ENCODE measurements at regions not wholly inside any gene's neighbourhood (a gene's known extent, or its start where the extent isn't known, plus 50 kb on each side); places are given as distances from the start of the nearest gene placed in this dataset.
A peak's percentile ranks its signal among the peaks of the same experiment; 100 is the strongest.

GRCh38 chr2:123644053-123644452 lies 381.0 kb upstream of the CNTNAP5 start:
- Histone ChIP-seq H3K9me3 (ENCODE audit: control insufficient read depth, low read length) (peaks cover 14% of the 10 kb centered on the region), H2AFZ (ENCODE audit: low read depth, low read length) (no peak overlapping the region), H2BK15ac (ENCODE audit: low read depth, poor library complexity, severe bottlenecking) (no peak overlapping the region), H2BK5ac (ENCODE audit: low read depth, low read length, poor library complexity, severe bottlenecking) (no peak overlapping the region), H3K36me3 (ENCODE audit: control insufficient read depth in 1 of 2, insufficient read depth in 2 of 2, low read depth in 1 of 2, low read length in 2 of 2) (no peaks in the 10 kb centered on the region), H4K8ac (ENCODE audit: low read length) (no peak overlapping the region), H2BK120ac (ENCODE audit: low read depth, low read length) (no peak overlapping the region), H3K4me3 (ENCODE audit: insufficient read depth in 1 of 2, low read depth in 1 of 2, low read length in 2 of 2) (no peak overlapping the region), H3K4ac (ENCODE audit: low read depth in 1 of 2, low read length in 2 of 2) (no peak overlapping the region), H3K79me1 (replicated peaks; ENCODE audit: low read length, poor library complexity, severe bottlenecking) (no peaks in the 10 kb centered on the region), H3K23ac (ENCODE audit: low read length in 2 of 2) (no peak overlapping the region), H2BK12ac (ENCODE audit: low read length in 2 of 2) (no peak overlapping the region), H3K27me3 (ENCODE audit: control insufficient read depth in 1 of 2, insufficient read depth in 1 of 2, low read length in 2 of 2) (no peaks in the 10 kb centered on the region), H2AK5ac (ENCODE audit: low read length, severe bottlenecking) (no peak overlapping the region), H3K4me2 (ENCODE audit: low read length, poor library complexity, severe bottlenecking) (no peak overlapping the region), H3K27ac (ENCODE audit: low read length, poor library complexity, severe bottlenecking) (no peak overlapping the region), H3K4me1 (ENCODE audit: control insufficient read depth, insufficient read depth, low read depth, low read length) (no peaks in the 10 kb centered on the region), H3K18ac (ENCODE audit: low read depth in 1 of 2, low read length in 2 of 2) (no peak overlapping the region), H3K14ac (ENCODE audit: low read length in 2 of 2) (no peak overlapping the region), H4K91ac (ENCODE audit: low read length) (no peak overlapping the region), H3K9ac (ENCODE audit: low read length) (no peak overlapping the region)
- peak; percentile 15 for DNase-seq

GRCh38 chr2:123648016-123648415 lies 377.1 kb upstream of the CNTNAP5 start:
- Histone ChIP-seq H3K27ac (ENCODE audit: low read length, poor library complexity, severe bottlenecking) (no peak overlapping the region), H3K79me1 (replicated peaks; ENCODE audit: low read length, poor library complexity, severe bottlenecking) (no peaks in the 10 kb centered on the region), H2AFZ (ENCODE audit: low read depth, low read length) (no peak overlapping the region), H3K14ac (ENCODE audit: low read length in 2 of 2) (no peak overlapping the region), H4K91ac (ENCODE audit: low read length) (no peak overlapping the region), H2AK5ac (ENCODE audit: low read length, severe bottlenecking) (no peak overlapping the region), H3K4me2 (ENCODE audit: low read length, poor library complexity, severe bottlenecking) (no peak overlapping the region), H3K18ac (ENCODE audit: low read depth in 1 of 2, low read length in 2 of 2) (no peak overlapping the region), H3K4ac (ENCODE audit: low read depth in 1 of 2, low read length in 2 of 2) (no peak overlapping the region), H3K9ac (ENCODE audit: low read length) (no peak overlapping the region), H3K9me3 (ENCODE audit: control insufficient read depth, low read length) (peaks cover 6% of the 10 kb centered on the region), H3K4me3 (ENCODE audit: insufficient read depth in 1 of 2, low read depth in 1 of 2, low read length in 2 of 2) (no peak overlapping the region), H3K27me3 (ENCODE audit: control insufficient read depth in 1 of 2, insufficient read depth in 1 of 2, low read length in 2 of 2) (no peaks in the 10 kb centered on the region), H2BK12ac (ENCODE audit: low read length in 2 of 2) (no peak overlapping the region), H3K36me3 (ENCODE audit: control insufficient read depth in 1 of 2, insufficient read depth in 2 of 2, low read depth in 1 of 2, low read length in 2 of 2) (no peaks in the 10 kb centered on the region), H2BK15ac (ENCODE audit: low read depth, poor library complexity, severe bottlenecking) (no peak overlapping the region), H3K23ac (ENCODE audit: low read length in 2 of 2) (no peak overlapping the region), H2BK120ac (ENCODE audit: low read depth, low read length) (no peak overlapping the region), H2BK5ac (ENCODE audit: low read depth, low read length, poor library complexity, severe bottlenecking) (no peak overlapping the region), H3K4me1 (ENCODE audit: control insufficient read depth, insufficient read depth, low read depth, low read length) (no peaks in the 10 kb centered on the region), H4K8ac (ENCODE audit: low read length) (no peak overlapping the region)
- no peak for DNase-seq
- 98% methylated on average over 2 of the region's 3 CpGs for WGBS

- no peak overlapping the region for H2BK12ac ChIP-seq (ENCODE audit: low read length in 2 of 2)
- no peak overlapping the region for H2BK120ac ChIP-seq (ENCODE audit: low read depth, low read length)
- H3K4me3 ChIP-seq (ENCODE audit: insufficient read depth in 1 of 2, low read depth in 1 of 2, low read length in 2 of 2), result no peak overlapping the region
- H2BK15ac ChIP-seq (ENCODE audit: low read depth, poor library complexity, severe bottlenecking), result no peak overlapping the region
- H3K23ac ChIP-seq (ENCODE audit: low read length in 2 of 2), result no peak overlapping the region
- no peaks in the 10 kb centered on the region for H3K79me1 ChIP-seq (replicated peaks; ENCODE audit: low read length, poor library complexity, severe bottlenecking)
- peaks cover 6% of the 10 kb centered on the region for H3K9me3 ChIP-seq (ENCODE audit: control insufficient read depth, low read length)
- H3K27me3 ChIP-seq (ENCODE audit: control insufficient read depth in 1 of 2, insufficient read depth in 1 of 2, low read length in 2 of 2), result no peaks in the 10 kb centered on the region
- 77% methylated on average over 1 of the region's 2 CpGs for WGBS
- no peak overlapping the region for H2AFZ ChIP-seq (ENCODE audit: low read depth, low read length)
- no peak overlapping the region for H3K27ac ChIP-seq (ENCODE audit: low read length, poor library complexity, severe bottlenecking)
- no peak overlapping the region for H2BK5ac ChIP-seq (ENCODE audit: low read depth, low read length, poor library complexity, severe bottlenecking)
- H3K9ac ChIP-seq (ENCODE audit: low read length), result no peak overlapping the region
- H2AK5ac ChIP-seq (ENCODE audit: low read length, severe bottlenecking), result no peak overlapping the region
- no peak overlapping the region for H4K91ac ChIP-seq (ENCODE audit: low read length)
- no peak overlapping the region for H3K18ac ChIP-seq (ENCODE audit: low read depth in 1 of 2, low read length in 2 of 2)
- no peak overlapping the region for H4K8ac ChIP-seq (ENCODE audit: low read length)
- H3K4ac ChIP-seq (ENCODE audit: low read depth in 1 of 2, low read length in 2 of 2), result no peak overlapping the region
- DNase-seq, result no peak
- no peaks in the 10 kb centered on the region for H3K4me1 ChIP-seq (ENCODE audit: control insufficient read depth, insufficient read depth, low read depth, low read length)
- no peak overlapping the region for H3K4me2 ChIP-seq (ENCODE audit: low read length, poor library complexity, severe bottlenecking)
- no peaks in the 10 kb centered on the region for H3K36me3 ChIP-seq (ENCODE audit: control insufficient read depth in 1 of 2, insufficient read depth in 2 of 2, low read depth in 1 of 2, low read length in 2 of 2)
- H3K14ac ChIP-seq (ENCODE audit: low read length in 2 of 2), result no peak overlapping the region
Measured at GRCh38 chr2:123648956-123649355, 376.1 kb upstream of the CNTNAP5 start.

- peaks cover 6% of the 10 kb centered on the region for H3K9me3 ChIP-seq (ENCODE audit: control insufficient read depth, low read length)
- no peaks in the 10 kb centered on the region for H3K4me1 ChIP-seq (ENCODE audit: control insufficient read depth, insufficient read depth, low read depth, low read length)
- no peak overlapping the region for H3K4me2 ChIP-seq (ENCODE audit: low read length, poor library complexity, severe bottlenecking)
- no peak overlapping the region for H3K18ac ChIP-seq (ENCODE audit: low read depth in 1 of 2, low read length in 2 of 2)
- H2BK15ac ChIP-seq (ENCODE audit: low read depth, poor library complexity, severe bottlenecking), result no peak overlapping the region
- H2BK12ac ChIP-seq (ENCODE audit: low read length in 2 of 2), result no peak overlapping the region
- H3K27me3 ChIP-seq (ENCODE audit: control insufficient read depth in 1 of 2, insufficient read depth in 1 of 2, low read length in 2 of 2), result no peaks in the 10 kb centered on the region
- H3K79me1 ChIP-seq (replicated peaks; ENCODE audit: low read length, poor library complexity, severe bottlenecking), result no peaks in the 10 kb centered on the region
- H2AFZ ChIP-seq (ENCODE audit: low read depth, low read length), result no peak overlapping the region
- no peak overlapping the region for H3K14ac ChIP-seq (ENCODE audit: low read length in 2 of 2)
- DNase-seq, result no peak
- 77% methylated on average over 4 of the region's 5 CpGs for WGBS
- H3K36me3 ChIP-seq (ENCODE audit: control insufficient read depth in 1 of 2, insufficient read depth in 2 of 2, low read depth in 1 of 2, low read length in 2 of 2), result no peaks in the 10 kb centered on the region
- H3K9ac ChIP-seq (ENCODE audit: low read length), result no peak overlapping the region
- H3K4me3 ChIP-seq (ENCODE audit: insufficient read depth in 1 of 2, low read depth in 1 of 2, low read length in 2 of 2), result no peak overlapping the region
- no peak overlapping the region for H3K4ac ChIP-seq (ENCODE audit: low read depth in 1 of 2, low read length in 2 of 2)
- no peak overlapping the region for H2BK120ac ChIP-seq (ENCODE audit: low read depth, low read length)
- no peak overlapping the region for H2AK5ac ChIP-seq (ENCODE audit: low read length, severe bottlenecking)
- no peak overlapping the region for H3K23ac ChIP-seq (ENCODE audit: low read length in 2 of 2)
- H2BK5ac ChIP-seq (ENCODE audit: low read depth, low read length, poor library complexity, severe bottlenecking), result no peak overlapping the region
- H3K27ac ChIP-seq (ENCODE audit: low read length, poor library complexity, severe bottlenecking), result no peak overlapping the region
- H4K91ac ChIP-seq (ENCODE audit: low read length), result no peak overlapping the region
- no peak overlapping the region for H4K8ac ChIP-seq (ENCODE audit: low read length)
Measured at GRCh38 chr2:123651151-123651550, 373.9 kb upstream of the CNTNAP5 start.
